ENCODE measurements at regions not wholly inside any gene's neighbourhood (a gene's known extent, or its start where the extent isn't known, plus 50 kb on each side); places are given as distances from the start of the nearest gene placed in this dataset.

DNA sequence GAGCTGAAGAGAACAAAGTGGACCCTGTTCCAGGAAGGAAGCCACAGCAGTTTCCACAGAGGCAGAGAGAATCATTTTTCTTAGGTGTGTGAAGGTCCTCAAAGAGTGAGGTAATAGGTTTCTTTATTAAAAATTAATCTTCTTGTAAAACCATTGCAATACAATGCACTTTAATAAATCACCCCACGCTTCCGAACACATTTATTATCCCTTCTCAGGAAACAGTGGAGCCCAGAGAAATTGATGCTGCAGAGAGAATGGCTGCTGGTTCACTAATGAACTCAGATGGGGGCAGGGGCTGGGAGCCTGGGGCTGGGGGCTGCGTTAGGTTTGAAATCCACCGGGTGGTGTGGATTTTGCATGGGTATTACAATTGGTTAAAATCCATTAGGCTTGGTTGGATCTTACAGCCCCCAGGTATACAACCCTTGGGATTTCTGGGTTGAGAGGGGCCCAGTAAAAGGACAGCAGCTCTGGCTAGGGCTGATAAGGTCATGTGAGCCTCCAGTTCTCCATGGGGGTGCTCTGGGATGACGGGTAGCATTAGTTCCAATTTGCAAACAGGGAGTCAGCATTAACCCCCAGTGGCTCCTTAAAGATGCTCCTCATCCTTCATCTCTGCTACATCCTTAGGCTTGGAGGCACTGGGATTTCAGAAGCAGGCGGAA is 718.1 kb upstream of the EEF2KMT start:
- in situ Hi-C loops (cut with MboI; ENCODE audit: low pct_unique_long_range_greater_than_20kb in 2 of 9, low sequenced_read_pairs in 9 of 9, unreplicated experiment in 9 of 9), result no loop called here
- H3K4me3 ChIP-seq, result no peak overlapping the region
- WGBS, 10 experiments, result 0 to 75% (median 59%) methylated on average over 2 to 3 of the region's 6 CpGs; no CpG with 5 or more reads in 6 of the 10 experiments

DNA sequence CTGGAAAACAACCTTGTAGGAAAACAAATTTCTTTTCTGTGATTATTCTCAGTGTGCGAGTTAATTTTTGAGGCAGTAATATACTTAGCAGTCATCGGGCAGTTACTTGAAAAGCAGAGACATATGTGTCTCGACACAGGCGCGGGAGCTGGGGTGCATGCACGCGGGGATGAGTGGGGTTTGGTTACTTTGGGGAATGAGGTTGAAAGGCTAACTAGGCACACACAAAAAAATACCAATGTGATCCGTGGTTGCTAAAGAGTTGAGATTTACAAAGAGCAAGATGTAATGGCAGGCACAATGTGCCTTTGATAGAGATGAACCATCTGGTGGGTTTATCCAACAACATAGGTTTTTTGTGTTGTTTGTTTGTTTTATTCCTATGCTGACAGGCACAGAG is 703.8 kb upstream of the EEF2KMT start:
- Histone ChIP-seq H3K4me3 (no peak overlapping the region), H3K4me1 (replicated peaks in 1 of 2) (no peaks in the 10 kb centered on the region), H3K27ac (no peak overlapping the region)
- 17 to 96% (median 77%) methylated on average over 2 to 8 of the region's 8 CpGs; no CpG with 5 or more reads in 1 of the 10 experiments for WGBS, 10 experiments
- in situ Hi-C loops (cut with MboI; ENCODE audit: low pct_unique_long_range_greater_than_20kb in 2 of 9, low sequenced_read_pairs in 9 of 9, unreplicated experiment in 9 of 9), result no loop called here
- ATAC-seq (replicated peaks in 6 of 8), result no peak

More for the DNA sequence above, 718.1 kb upstream of the EEF2KMT start:
- peak in 3 of 8 experiments; percentile 38 to 89 (median 87) for ATAC-seq (replicated peaks in 6 of 8)
- Histone ChIP-seq H3K4me1 (replicated peaks in 1 of 2) (peaks cover 0 to 8% of the 10 kb centered on the region in 2 donors), H3K27ac (no peak overlapping the region)

- no peak for ATAC-seq (replicated peaks in 6 of 8)
- in situ Hi-C loops (cut with MboI; ENCODE audit: low pct_unique_long_range_greater_than_20kb in 2 of 9, low sequenced_read_pairs in 9 of 9, unreplicated experiment in 9 of 9), result no loop called here
- Histone ChIP-seq H3K27ac (no peak overlapping the region), H3K4me1 (replicated peaks in 1 of 2) (peaks cover 0 to 3% of the 10 kb centered on the region in 2 donors), H3K4me3 (no peak overlapping the region)
- WGBS, 10 experiments, result 0 to 100% methylated on average over 2 to 3 of the region's 5 CpGs; no CpG with 5 or more reads in 8 of the 10 experiments
Measured at GRCh38 chr16:5793556-5793955, 696.0 kb upstream of the EEF2KMT start.

DNA sequence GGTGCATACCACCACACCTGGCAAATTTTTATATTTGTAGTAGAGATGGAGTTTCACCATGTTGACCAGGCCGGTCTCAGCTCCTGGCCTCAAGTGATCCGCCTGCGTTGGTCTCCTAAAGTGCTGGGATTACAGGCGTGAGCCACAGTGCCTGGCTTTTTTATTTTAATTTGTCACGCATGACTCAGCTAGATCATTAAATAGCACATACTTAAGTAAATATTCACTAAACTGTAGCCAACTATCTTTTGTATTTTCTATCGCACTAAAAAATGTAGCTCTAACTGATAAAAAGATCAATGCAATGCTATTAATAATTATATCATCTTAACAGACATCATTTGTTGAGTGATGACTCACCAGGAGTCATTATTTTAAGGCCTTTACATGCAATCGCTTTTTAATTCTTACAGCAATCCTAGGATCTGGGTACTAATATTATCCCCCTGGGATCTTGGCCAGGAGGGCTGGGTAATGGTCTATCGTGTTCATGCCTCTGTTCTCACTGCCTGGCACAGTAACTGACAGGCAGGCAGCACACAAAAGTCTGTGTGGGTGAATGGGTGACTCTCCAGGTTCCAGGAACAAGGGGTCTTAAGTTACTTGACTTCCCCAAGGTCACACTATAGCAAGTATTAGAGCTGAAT is 693.5 kb upstream of the EEF2KMT start:
- H3K4me3 ChIP-seq, result no peak overlapping the region
- peak in 2 of 8 experiments; percentile 57 to 59 for ATAC-seq (replicated peaks in 6 of 8)
- WGBS, 10 experiments, result 10 to 83% (median 53%) methylated on average over 1 to 7 of the region's 8 CpGs
- H3K4me1 ChIP-seq (replicated peaks in 1 of 2), result peaks cover 0 to 3% of the 10 kb centered on the region in 2 donors
- no peak overlapping the region for H3K27ac ChIP-seq
- in situ Hi-C loops (cut with MboI; ENCODE audit: low pct_unique_long_range_greater_than_20kb in 2 of 9, low sequenced_read_pairs in 9 of 9, unreplicated experiment in 9 of 9), result no loop called here

GRCh38 chr16:5790512-5790911 is 692.9 kb upstream of the EEF2KMT start:
- Histone ChIP-seq H3K4me1 (replicated peaks in 1 of 2) (peaks cover 0 to 3% of the 10 kb centered on the region in 2 donors), H3K4me3 (no peak overlapping the region), H3K27ac (no peak overlapping the region)
- in situ Hi-C loops (cut with MboI; ENCODE audit: low pct_unique_long_range_greater_than_20kb in 2 of 9, low sequenced_read_pairs in 9 of 9, unreplicated experiment in 9 of 9), result no loop called here
- 0 to 100% (median 41%) methylated on average over 1 to 4 of the region's 4 CpGs; no CpG with 5 or more reads in 2 of the 10 experiments for WGBS, 10 experiments
- no peak for ATAC-seq (replicated peaks in 6 of 8)

GRCh38 chr16:5789033-5789432 is 691.4 kb upstream of the EEF2KMT start:
- WGBS, 10 experiments, result 0 to 88% (median 40%) methylated on average over 1 to 2 of the region's 2 CpGs; no CpG with 5 or more reads in 4 of the 10 experiments
- Histone ChIP-seq H3K4me1 (replicated peaks in 1 of 2) (peaks cover 0 to 3% of the 10 kb centered on the region in 2 donors), H3K27ac (no peak overlapping the region), H3K4me3 (no peak overlapping the region)
- no peak for ATAC-seq (replicated peaks in 6 of 8)
- in situ Hi-C loops (cut with MboI; ENCODE audit: low pct_unique_long_range_greater_than_20kb in 2 of 9, low sequenced_read_pairs in 9 of 9, unreplicated experiment in 9 of 9), result no loop called here

DNA sequence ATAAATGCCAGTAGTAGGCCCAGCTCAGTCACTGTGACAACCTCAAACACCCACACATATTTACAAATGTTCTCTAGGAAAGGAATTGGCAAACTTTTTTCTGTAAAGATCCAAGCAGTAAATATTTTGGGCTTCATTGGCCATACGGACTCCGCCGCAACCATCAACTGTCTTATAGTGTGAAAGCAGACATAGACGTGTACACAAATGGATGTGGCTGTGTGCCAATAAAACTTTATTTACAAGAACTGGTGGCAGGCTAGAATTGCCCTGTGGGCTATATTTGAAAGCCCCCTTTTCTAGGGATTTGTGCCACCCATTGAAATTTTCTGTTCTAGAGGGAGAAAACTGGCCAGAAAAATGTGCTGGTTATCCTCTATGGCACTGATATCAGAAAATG is 683.8 kb upstream of the EEF2KMT start:
- no peak overlapping the region for H3K27ac ChIP-seq
- H3K4me3 ChIP-seq, result no peak overlapping the region
- ATAC-seq (replicated peaks in 6 of 8), result no peak
- 60 to 100% (median 91%) methylated on average over 2 to 4 of the region's 4 CpGs; no CpG with 5 or more reads in 4 of the 10 experiments for WGBS, 10 experiments
- no peaks in the 10 kb centered on the region for H3K4me1 ChIP-seq (replicated peaks in 1 of 2)
- in situ Hi-C loops (cut with MboI; ENCODE audit: low pct_unique_long_range_greater_than_20kb in 2 of 9, low sequenced_read_pairs in 9 of 9, unreplicated experiment in 9 of 9), result no loop called here

GRCh38 chr16:5776876-5777275 is 679.3 kb upstream of the EEF2KMT start:
- WGBS, 10 experiments, result 0 to 100% (median 17%) methylated on average over 1 to 2 of the region's 2 CpGs; no CpG with 5 or more reads in 1 of the 10 experiments
- in situ Hi-C loops (cut with MboI; ENCODE audit: low pct_unique_long_range_greater_than_20kb in 2 of 9, low sequenced_read_pairs in 9 of 9, unreplicated experiment in 9 of 9), result no loop called here
- peak in 2 of 8 experiments; percentile 27 to 42 for ATAC-seq (replicated peaks in 6 of 8)
- no peaks in the 10 kb centered on the region for H3K4me1 ChIP-seq (replicated peaks in 1 of 2)
- H3K27ac ChIP-seq, result no peak overlapping the region
- H3K4me3 ChIP-seq, result no peak overlapping the region

- H3K27ac ChIP-seq, result no peak overlapping the region
- H3K4me3 ChIP-seq, result no peak overlapping the region
- in situ Hi-C loops (cut with MboI; ENCODE audit: low pct_unique_long_range_greater_than_20kb in 2 of 9, low sequenced_read_pairs in 9 of 9, unreplicated experiment in 9 of 9), result no loop called here
- ATAC-seq (replicated peaks in 6 of 8), result no peak
- H3K4me1 ChIP-seq (replicated peaks in 1 of 2), result no peaks in the 10 kb centered on the region
- WGBS, 10 experiments, result 0 to 80% (median 26%) methylated on average over 1 to 5 of the region's 5 CpGs; no CpG with 5 or more reads in 1 of the 10 experiments
Measured at GRCh38 chr16:5775916-5776315, 678.3 kb upstream of the EEF2KMT start.

GRCh38 chr16:5770118-5770517 is 672.5 kb upstream of the EEF2KMT start:
- ATAC-seq (replicated peaks in 6 of 8), result peak in 3 of 8 experiments; percentile 37 to 46 (median 43)
- in situ Hi-C loops (cut with MboI; ENCODE audit: low pct_unique_long_range_greater_than_20kb in 2 of 9, low sequenced_read_pairs in 9 of 9, unreplicated experiment in 9 of 9), result no loop called here
- WGBS, 10 experiments, result 0 to 100% (median 40%) methylated on average over 1 to 2 of the region's 2 CpGs; no CpG with 5 or more reads in 4 of the 10 experiments
- Histone ChIP-seq H3K4me3 (no peak overlapping the region), H3K27ac (no peak overlapping the region), H3K4me1 (replicated peaks in 1 of 2) (no peaks in the 10 kb centered on the region)

GRCh38 chr16:5769513-5769912 is 671.9 kb upstream of the EEF2KMT start:
- Histone ChIP-seq H3K27ac (no peak overlapping the region), H3K4me1 (replicated peaks in 1 of 2) (no peaks in the 10 kb centered on the region), H3K4me3 (no peak overlapping the region)
- WGBS, 10 experiments, result 0 to 96% (median 42%) methylated on average over 1 to 5 of the region's 5 CpGs; no CpG with 5 or more reads in 1 of the 10 experiments
- in situ Hi-C loops (cut with MboI; ENCODE audit: low pct_unique_long_range_greater_than_20kb in 2 of 9, low sequenced_read_pairs in 9 of 9, unreplicated experiment in 9 of 9), result no loop called here
- ATAC-seq (replicated peaks in 6 of 8), result no peak

DNA sequence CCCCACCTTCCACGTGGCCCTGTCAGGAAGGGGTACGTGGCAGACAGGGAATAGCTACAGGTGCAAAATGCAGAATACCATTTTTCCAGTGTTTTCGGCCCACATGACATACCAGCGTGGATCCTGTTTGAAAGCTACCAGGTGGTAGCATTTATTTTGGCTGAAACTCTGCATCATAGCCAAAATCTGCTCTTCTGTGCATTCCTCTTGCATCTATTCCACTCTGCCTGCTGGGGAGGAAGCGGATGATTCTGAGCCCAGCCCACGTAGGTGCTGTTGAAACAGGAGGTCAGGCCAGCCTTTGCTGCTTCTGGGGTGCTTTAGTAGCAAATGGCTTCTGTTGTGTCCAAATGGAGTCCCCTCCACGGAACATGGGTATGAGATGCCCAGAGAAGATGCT is 670.9 kb upstream of the EEF2KMT start:
- ATAC-seq (replicated peaks in 6 of 8), result no peak
- Histone ChIP-seq H3K4me3 (no peak overlapping the region), H3K4me1 (replicated peaks in 1 of 2) (no peaks in the 10 kb centered on the region), H3K27ac (no peak overlapping the region)
- 0 to 95% (median 52%) methylated on average over 1 to 6 of the region's 7 CpGs for WGBS, 10 experiments
- in situ Hi-C loops (cut with MboI; ENCODE audit: low pct_unique_long_range_greater_than_20kb in 2 of 9, low sequenced_read_pairs in 9 of 9, unreplicated experiment in 9 of 9), result no loop called here

DNA sequence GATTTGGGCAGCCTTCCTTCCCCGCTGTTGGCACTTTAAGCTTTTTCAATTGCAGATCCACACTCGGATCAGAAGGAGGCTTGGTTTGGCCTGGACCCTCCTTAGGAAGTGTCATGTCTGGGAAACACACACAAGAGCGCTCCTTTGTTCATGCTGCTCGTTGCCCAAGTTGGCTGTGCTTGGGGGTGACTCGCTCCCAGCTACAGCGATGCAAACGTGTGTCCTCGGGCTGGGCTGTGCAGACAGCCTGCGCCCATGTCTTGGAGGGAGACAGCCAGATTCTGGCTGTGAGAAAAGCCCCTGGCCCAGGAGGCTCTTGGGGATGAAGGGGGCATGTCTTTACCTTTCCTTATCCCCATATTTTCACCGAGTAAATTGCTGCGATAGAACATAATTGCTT is 665.6 kb upstream of the EEF2KMT start:
- ATAC-seq (replicated peaks in 6 of 8), result no peak
- 17 to 100% (median 60%) methylated on average over 1 to 4 of the region's 11 CpGs; no CpG with 5 or more reads in 5 of the 10 experiments for WGBS, 10 experiments
- Histone ChIP-seq H3K4me3 (no peak overlapping the region), H3K27ac (no peak overlapping the region), H3K4me1 (replicated peaks in 1 of 2) (no peaks in the 10 kb centered on the region)
- in situ Hi-C loops (cut with MboI; ENCODE audit: low pct_unique_long_range_greater_than_20kb in 2 of 9, low sequenced_read_pairs in 9 of 9, unreplicated experiment in 9 of 9), result no loop called here

All from motor neuron (in vitro differentiated cells).